ENCODE measurements at regions not wholly inside any gene's neighbourhood (a gene's known extent, or its start where the extent isn't known, plus 50 kb on each side); places are given as distances from the start of the nearest gene placed in this dataset.
"Not testable (repeated sequence)": the region's sequence is repeated elsewhere in the genome, so short reads cannot be mapped to it uniquely, and the experiment has no call there.

- TF ChIP-seq CTCF (IDR thresholded peaks at IDR 0.05; ENCODE audit: insufficient read depth, low read length, poor library complexity, severe bottlenecking); EZH2phosphoT487 (conservative IDR thresholded peaks at IDR 0.05; ENCODE audit: low read length): not testable (repeated sequence)
Observed at GRCh38 chr13:89460895-89461294, 1789.7 kb downstream of the SLITRK5 start.
